Upper lobe of left lung (tissue), 6 donors: ENCODE measurements at regions not wholly inside any gene's neighbourhood (a gene's known extent, or its start where the extent isn't known, plus 50 kb on each side); places are given as distances from the start of the nearest gene placed in this dataset.

Experiments used
- ATAC-seq, 2 donors: fragments of 200-7000 bp; cut with Tn5 transposase; one replicate each; pipeline ENCODE4 v1.9.1; 2022; ENCODE audit warnings: mild to moderate bottlenecking in 2 of 2, moderate library complexity in 2 of 2; ENCODE audit not compliant: low FRiP score in 2 of 2
- DNase-seq, 2 donors: peaks; one replicate each; pipeline ENCODE4 v3.0.0-alpha.2; 2019 to 2020
- H3K27ac ChIP-seq, 4 donors: fragments of 200-600 bp; sonication (generic); one replicate each; pipeline ENCODE4 v1.5.1; 2016 to 2019
- H3K27me3 ChIP-seq, 4 donors: fragments of 200-600 bp; sonication (generic); one replicate each; pipeline ENCODE4 v1.5.1; 2017 to 2019
- H3K36me3 ChIP-seq, 4 donors: fragments of 200-600 bp; sonication (generic); one replicate each; pipeline ENCODE4 v1.5.1; 2016 to 2019
- H3K4me1 ChIP-seq, 4 donors: fragments of 200-600 bp; sonication (generic); one replicate each; pipeline ENCODE4 v1.5.1; 2018 to 2019
- H3K4me3 ChIP-seq, 4 donors: fragments of 200-600 bp; sonication (generic); one replicate each; pipeline ENCODE4 v1.5.1; 2017 to 2019; ENCODE audit warnings: mild to moderate bottlenecking in 2 of 4, moderate library complexity in 1 of 4
- H3K9me3 ChIP-seq, 4 donors: fragments of 200-600 bp; sonication (generic); one replicate each; pipeline ENCODE4 v1.5.1; 2018 to 2019
- CTCF ChIP-seq, 6 experiments: fragments of 450-650 bp in 4 of 6; fragments of 200-600 bp in 2 of 6; sonication (generic) in 2 of 6; IDR thresholded peaks; one replicate each; pipeline ENCODE4 v1.5.1; 2016 to 2019; ENCODE audit warnings: antibody characterized with exemption in 6 of 6
- EP300 ChIP-seq, 4 donors: sonication (generic); formaldehyde crosslinking; IDR thresholded peaks; one replicate each; pipeline ENCODE4 v1.5.1; 2017; ENCODE audit warnings: antibody characterized with exemption in 4 of 4, control low read depth in 2 of 4
- POLR2A ChIP-seq, 4 donors: fragments of 450-650 bp; IDR thresholded peaks; one replicate each; pipeline ENCODE4 v1.5.1; 2016 to 2017; ENCODE audit warnings: antibody characterized with exemption in 4 of 4, mild to moderate bottlenecking in 2 of 4
- POLR2AphosphoS5 ChIP-seq, 2 donors: sonication (generic); formaldehyde crosslinking; IDR thresholded peaks; one replicate each; pipeline ENCODE4 v1.5.1; 2017; ENCODE audit warnings: antibody characterized with exemption in 2 of 2
- WGBS, 2 donors: methylation state at CpG; one replicate each; pipeline ENCODE4 v1.1.5; 2017 to 2018; 5-methylcytosine and 5-hydroxymethylcytosine counted together
- donor health status: DM: no; HTN: no; CAD: no; lungs with moderate emphysema.
- donor health status: DM: no; HTN: yes; CAD: no; lungs with severe emphysema.

GRCh38 chr2:34261701-34262100, 662.6 kb upstream of the FAM98A start:
- DNase-seq (no peak), ATAC-seq (no peak)
- H3K9me3 ChIP-seq: peaks cover 0 to 3% (median 0%) of the 10 kb centered on the region in 4 donors
- WGBS, 2 donors: 76 to 89% methylated on average over 5 to 6 of the region's 6 CpGs
- no peaks in the 10 kb centered on the region for H3K4me1 ChIP-seq
- no peak overlapping the region for H3K27ac ChIP-seq
- no peak overlapping the region for H3K4me3 ChIP-seq
- H3K27me3 ChIP-seq: no peaks in the 10 kb centered on the region
- TF ChIP-seq CTCF (IDR thresholded peaks at IDR 0.05) (no peak), EP300 (IDR thresholded peaks at IDR 0.05) (no peak), POLR2A (IDR thresholded peaks at IDR 0.05) (no peak), POLR2AphosphoS5 (IDR thresholded peaks at IDR 0.05) (no peak)
- H3K36me3 ChIP-seq: no peaks in the 10 kb centered on the region

- no peak for ATAC-seq
- TF ChIP-seq EP300 (IDR thresholded peaks at IDR 0.05) (no peak), POLR2AphosphoS5 (IDR thresholded peaks at IDR 0.05) (no peak), POLR2A (IDR thresholded peaks at IDR 0.05) (no peak), CTCF (IDR thresholded peaks at IDR 0.05) (no peak)
- WGBS, 2 donors: 58 to 61% methylated on average over 2 of the region's 2 CpGs
Observed at GRCh38 chr2:34254272-34254878, 655.3 kb upstream of the FAM98A start.

DNA sequence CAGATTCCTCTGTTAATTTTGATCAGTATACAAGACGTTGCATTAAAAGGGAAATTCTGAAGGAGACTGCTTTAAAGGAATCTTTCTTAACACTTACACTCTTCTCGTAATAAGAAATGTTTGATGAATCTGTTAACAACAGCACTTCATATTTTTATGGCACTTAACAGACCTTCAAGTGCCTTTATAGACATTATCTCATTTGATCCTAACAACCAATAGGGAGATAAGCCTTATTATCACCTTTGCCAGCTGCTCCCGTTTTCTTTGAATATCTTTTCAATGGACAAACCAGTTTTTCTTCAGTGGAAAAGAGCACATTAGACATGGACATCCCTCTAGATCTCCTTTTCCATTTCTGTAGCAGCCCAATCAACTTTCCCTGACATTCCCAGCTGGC, 653.0 kb upstream of the FAM98A start:
- Histone ChIP-seq H3K9me3 (no peaks in the 10 kb centered on the region), H3K4me3 (no peak overlapping the region), H3K27ac (no peak overlapping the region), H3K4me1 (no peaks in the 10 kb centered on the region), H3K36me3 (no peaks in the 10 kb centered on the region), H3K27me3 (no peaks in the 10 kb centered on the region)
- 35 to 39% methylated on average over 3 of the region's 3 CpGs for WGBS, 2 donors
- TF ChIP-seq POLR2A (IDR thresholded peaks at IDR 0.05) (no peak), EP300 (IDR thresholded peaks at IDR 0.05) (no peak), POLR2AphosphoS5 (IDR thresholded peaks at IDR 0.05) (no peak), CTCF (IDR thresholded peaks at IDR 0.05) (no peak)
- DNase-seq (no peak), ATAC-seq (no peak)

More at GRCh38 chr2:34254272-34254878, 655.3 kb upstream of the FAM98A start:
- H3K9me3 ChIP-seq: no peaks in the 10 kb centered on the region
- no peaks in the 10 kb centered on the region for H3K4me1 ChIP-seq
- H3K27me3 ChIP-seq: no peaks in the 10 kb centered on the region
- no peak overlapping the region for H3K4me3 ChIP-seq
- no peaks in the 10 kb centered on the region for H3K36me3 ChIP-seq
- H3K27ac ChIP-seq: no peak overlapping the region
- no peak for DNase-seq

- Histone ChIP-seq H3K27me3 (no peaks in the 10 kb centered on the region), H3K27ac (no peak overlapping the region), H3K9me3 (no peaks in the 10 kb centered on the region), H3K4me1 (no peaks in the 10 kb centered on the region), H3K4me3 (no peak overlapping the region), H3K36me3 (no peaks in the 10 kb centered on the region)
- no peak for DNase-seq
- no peak for ATAC-seq
- TF ChIP-seq CTCF (IDR thresholded peaks at IDR 0.05): no peak
- no peak for TF ChIP-seq POLR2A (IDR thresholded peaks at IDR 0.05)
- TF ChIP-seq POLR2AphosphoS5 (IDR thresholded peaks at IDR 0.05): no peak
- TF ChIP-seq EP300 (IDR thresholded peaks at IDR 0.05): no peak
Observed at GRCh38 chr2:34251578-34251977, 652.5 kb upstream of the FAM98A start.

- peak in 1 of 2 donors; percentile 61 for DNase-seq
- H3K4me1 ChIP-seq: peaks cover 6 to 25% (median 15%) of the 10 kb centered on the region in 4 donors
- no peaks in the 10 kb centered on the region for H3K27me3 ChIP-seq
- peak overlapping the region in 1 of 4 donors; percentile 5 for H3K27ac ChIP-seq
- no peaks in the 10 kb centered on the region for H3K9me3 ChIP-seq
- H3K36me3 ChIP-seq: no peaks in the 10 kb centered on the region
- ATAC-seq: peak in 1 of 2 donors; percentile 74
- H3K4me3 ChIP-seq: no peak overlapping the region
- 58 to 66% methylated on average over 3 of the region's 3 CpGs for WGBS, 2 donors
- TF ChIP-seq EP300 (IDR thresholded peaks at IDR 0.05): peak in 1 of 4 donors; percentile 61
- no peak for TF ChIP-seq CTCF (IDR thresholded peaks at IDR 0.05)
Observed at GRCh38 chr2:34244195-34244594, 645.1 kb upstream of the FAM98A start.
